H9 (cell line): ENCODE measurements at regions not wholly inside any gene's neighbourhood (a gene's known extent, or its start where the extent isn't known, plus 50 kb on each side); places are given as distances from the start of the nearest gene placed in this dataset.

Experiments
- DNase-seq: peaks from one replicate; pipeline ENCODE4 v3.0.0-alpha.2; 2017
- H2AFZ ChIP-seq: one replicate; pipeline ENCODE4 v1.6.1; 2013; ENCODE audit warnings: mild to moderate bottlenecking, low read length, control low read depth, moderate library complexity
- H2AK5ac ChIP-seq: 2 replicates; pipeline ENCODE4 v1.6.1; 2013; ENCODE audit warnings: low read length, control low read depth, mixed read lengths; ENCODE audit not compliant: insufficient read length
- H2BK120ac ChIP-seq: one replicate; pipeline ENCODE4 v1.6.1; 2013; ENCODE audit warnings: low read depth, mild to moderate bottlenecking, low read length, control low read depth, inconsistent platforms; ENCODE audit not compliant: poor library complexity, severe bottlenecking
- H2BK12ac ChIP-seq: 2 replicates; pipeline ENCODE4 v1.6.1; 2013; ENCODE audit warnings: low read length, control low read depth, mixed read lengths, low read depth; ENCODE audit not compliant: insufficient read length
- H2BK15ac ChIP-seq: 2 replicates; pipeline ENCODE4 v1.6.1; 2013; ENCODE audit warnings: low read depth, low read length, control low read depth
- H2BK20ac ChIP-seq: one replicate; pipeline ENCODE4 v1.6.1; 2013; ENCODE audit warnings: low read depth, mild to moderate bottlenecking, low read length, control low read depth, inconsistent platforms; ENCODE audit not compliant: poor library complexity, severe bottlenecking
- H2BK5ac ChIP-seq: 2 replicates; pipeline ENCODE4 v1.6.1; 2013; ENCODE audit warnings: low read length, control low read depth, mixed read lengths; ENCODE audit not compliant: insufficient read length
- H3K14ac ChIP-seq: 2 replicates; pipeline ENCODE4 v1.6.1; 2013; ENCODE audit warnings: low read length, control low read depth; ENCODE audit not compliant: insufficient read depth
- H3K18ac ChIP-seq: 2 replicates; pipeline ENCODE4 v1.6.1; 2013; ENCODE audit warnings: low read depth, mild to moderate bottlenecking, mixed read lengths, low read length, control low read depth; ENCODE audit not compliant: insufficient read length
- H3K23ac ChIP-seq: 2 replicates; pipeline ENCODE4 v1.6.1; 2013; ENCODE audit warnings: low read length, control low read depth, mixed read lengths, low read depth; ENCODE audit not compliant: insufficient read length
- H3K23me2 ChIP-seq: 2 replicates; pipeline ENCODE4 v1.6.1; 2013; ENCODE audit warnings: low read depth, mild to moderate bottlenecking, mixed read lengths, low read length, control low read depth; ENCODE audit not compliant: insufficient read length, poor library complexity, severe bottlenecking
- H3K27ac ChIP-seq: 2 replicates; pipeline ENCODE4 v1.5.1; 2013; ENCODE audit warnings: low read length, control low read depth, mixed read lengths, low read depth; ENCODE audit not compliant: insufficient read length
- H3K27me3 ChIP-seq: 2 replicates; pipeline ENCODE4 v1.6.1; 2013; ENCODE audit warnings: low read length, control low read depth, inconsistent platforms; ENCODE audit not compliant: insufficient read depth
- H3K4ac ChIP-seq: 2 replicates; pipeline ENCODE4 v1.6.1; 2013; ENCODE audit warnings: low read depth, mild to moderate bottlenecking, control low read depth, inconsistent platforms, low read length, moderate library complexity
- H3K4me1 ChIP-seq: 2 replicates; pipeline ENCODE4 v1.6.1; 2013; ENCODE audit warnings: low read length, control low read depth, inconsistent platforms; ENCODE audit not compliant: insufficient read depth
- H3K4me2 ChIP-seq: 2 replicates; pipeline ENCODE4 v1.6.1; 2013; ENCODE audit warnings: low read length, control low read depth, mixed read lengths; ENCODE audit not compliant: insufficient read length, insufficient read depth
- H3K56ac ChIP-seq: 2 replicates; pipeline ENCODE4 v1.6.1; 2013; ENCODE audit warnings: low read depth, mild to moderate bottlenecking, mixed read lengths, low read length, control low read depth; ENCODE audit not compliant: insufficient read length
- H3K79me1 ChIP-seq: 2 replicates; pipeline ENCODE4 v1.6.1; 2013; ENCODE audit warnings: low read depth, mild to moderate bottlenecking, moderate library complexity, low read length, control low read depth, inconsistent platforms; ENCODE audit not compliant: insufficient read depth, poor library complexity, severe bottlenecking
- H3K79me2 ChIP-seq: 2 replicates; pipeline ENCODE4 v1.6.1; 2013; ENCODE audit warnings: low read length, control low read depth, inconsistent platforms; ENCODE audit not compliant: insufficient read depth
- H3K9ac ChIP-seq: 2 replicates; pipeline ENCODE4 v1.6.1; 2013; ENCODE audit warnings: low read length, control low read depth, mixed read lengths; ENCODE audit not compliant: insufficient read length; ENCODE audit errors: extremely low read depth
- H3K9me3 ChIP-seq: one replicate; pipeline ENCODE4 v1.6.1; 2013; ENCODE audit warnings: low read depth, low read length, inconsistent platforms; ENCODE audit not compliant: control insufficient read depth
- H3T11ph ChIP-seq: one replicate; pipeline ENCODE4 v1.6.1; 2013; ENCODE audit warnings: mild to moderate bottlenecking, low read length, control low read depth, inconsistent platforms
- H4K20me1 ChIP-seq: one replicate; pipeline ENCODE4 v1.6.1; 2013; ENCODE audit not compliant: control insufficient read depth, insufficient read length, insufficient read depth
- H4K5ac ChIP-seq: 2 replicates; pipeline ENCODE4 v1.6.1; 2013; ENCODE audit warnings: low read depth, mild to moderate bottlenecking, mixed read lengths, low read length, control low read depth; ENCODE audit not compliant: insufficient read length
- H4K8ac ChIP-seq: replicated peaks from 2 replicates; pipeline ENCODE4 v1.6.1; 2013; ENCODE audit warnings: low read length, control low read depth, mixed read lengths, low read depth; ENCODE audit not compliant: insufficient read length
- H4K91ac ChIP-seq: 2 replicates; pipeline ENCODE4 v1.6.1; 2013; ENCODE audit warnings: low read depth, mild to moderate bottlenecking, moderate library complexity, mixed read lengths, low read length, control low read depth; ENCODE audit not compliant: insufficient read length
- H3K27ac Mint-ChIP-seq, 3 experiments: 2 replicates in 2 of 3; 3 replicates in 1 of 3; pipeline ENCODE4 v1.8.0; 2020 to 2021; ENCODE audit warnings: mixed read lengths in 3 of 3, mild to moderate bottlenecking in 1 of 3, moderate library complexity in 1 of 3
- H3K27me3 Mint-ChIP-seq: 2 replicates; pipeline ENCODE4 v1.8.0; 2021; ENCODE audit warnings: low read depth, mild to moderate bottlenecking, moderate library complexity, mixed read lengths
- H3K36me3 Mint-ChIP-seq, 3 experiments: 2 replicates in 2 of 3; 3 replicates in 1 of 3; pipeline ENCODE4 v1.8.0; 2020 to 2021; ENCODE audit warnings: low read depth in 3 of 3, mixed read lengths in 3 of 3; ENCODE audit not compliant: insufficient read depth in 1 of 3
- H3K4me1 Mint-ChIP-seq, 2 experiments: 2 replicates each; pipeline ENCODE4 v1.8.0; 2020; ENCODE audit warnings: mixed read lengths in 2 of 2
- H3K4me3 Mint-ChIP-seq, 2 experiments: 2 replicates in 1 of 2; 3 replicates in 1 of 2; pipeline ENCODE4 v1.8.0; 2020 to 2021; ENCODE audit warnings: mild to moderate bottlenecking in 2 of 2, mixed read lengths in 2 of 2, moderate library complexity in 1 of 2
- H3K9me3 Mint-ChIP-seq, 2 experiments: 2 replicates in 1 of 2; 3 replicates in 1 of 2; pipeline ENCODE4 v1.8.0; 2020; ENCODE audit warnings: mild to moderate bottlenecking in 2 of 2, mixed read lengths in 2 of 2, moderate library complexity in 1 of 2
- CTCF ChIP-seq: fragments of 200-600 bp; sonication (generic); conservative IDR thresholded peaks from 3 replicates; pipeline ENCODE4 v1.8.0; 2021; ENCODE audit warnings: antibody characterized with exemption, mild to moderate bottlenecking
- WGBS: extraction: QIAGEN DNeasy Blood & Tissue Kit; methylation state at CpG from one replicate; pipeline ENCODE4 v1.1.7; 2013; ENCODE audit warnings: missing lambda C conversion rate, low lambda C conversion rate, mixed read lengths; ENCODE audit not compliant: insufficient read length; ENCODE audit errors: extremely low coverage; 5-methylcytosine and 5-hydroxymethylcytosine counted together

- H4K5ac ChIP-seq: no peak overlapping the region
- H4K91ac ChIP-seq: no peak overlapping the region
- peaks cover 2% of the 10 kb centered on the region; the same call in 1 of the 2 replicates for H3K4me1 ChIP-seq
- no peaks in the 10 kb centered on the region for H3K79me1 ChIP-seq
- H3T11ph ChIP-seq: no peak overlapping the region
- no peaks in the 10 kb centered on the region for H3K27me3 ChIP-seq
- H2BK12ac ChIP-seq: no peak overlapping the region
- H2BK20ac ChIP-seq: no peak overlapping the region
- no peak overlapping the region for H3K9ac ChIP-seq
- H2BK15ac ChIP-seq: no peak overlapping the region
- no peak for DNase-seq
- H3K36me3 Mint-ChIP-seq: no peaks in the 10 kb centered on the region
- H2BK120ac ChIP-seq: no peak overlapping the region
- no peak overlapping the region for H4K8ac ChIP-seq
- no peak overlapping the region for H3K4ac ChIP-seq
- no peak overlapping the region for H3K4me2 ChIP-seq
- H2AFZ ChIP-seq: no peak overlapping the region
- peaks cover 8 to 11% of the 10 kb centered on the region in 2 experiments for H3K4me1 Mint-ChIP-seq
- H3K23me2 ChIP-seq: no peaks in the 10 kb centered on the region
- H3K9me3 ChIP-seq: no peaks in the 10 kb centered on the region
- no peaks in the 10 kb centered on the region for H3K27me3 Mint-ChIP-seq
- no peaks in the 10 kb centered on the region for H4K20me1 ChIP-seq
- TF ChIP-seq CTCF: no peak
- no peak overlapping the region for H3K27ac ChIP-seq
- no peaks in the 10 kb centered on the region for H3K79me2 ChIP-seq
- no peak overlapping the region for H3K18ac ChIP-seq
- no peak overlapping the region for H2BK5ac ChIP-seq
- H3K4me3 Mint-ChIP-seq: no peak overlapping the region
- no peaks in the 10 kb centered on the region for H3K9me3 Mint-ChIP-seq
- H3K14ac ChIP-seq: no peak overlapping the region
- WGBS: no CpG with 5 or more reads among the region's 3 CpGs
- no peak overlapping the region for H3K27ac Mint-ChIP-seq
- no peak overlapping the region for H3K56ac ChIP-seq
- no peak overlapping the region for H2AK5ac ChIP-seq
- H3K23ac ChIP-seq: no peak overlapping the region
Observed at GRCh38 chr12:19965196-19966038, 402.9 kb upstream of the PDE3A start.
